ENCODE measurements at regions not wholly inside any gene's neighbourhood (a gene's known extent, or its start where the extent isn't known, plus 50 kb on each side); places are given as distances from the start of the nearest gene placed in this dataset.

GRCh38 chr5:146394486-146394885 is 52.6 kb upstream of the TCERG1 start:
- DNase-seq (no peak), ATAC-seq (no peak)
- no peak overlapping the region for H3K4me3 Mint-ChIP-seq
- peaks cover 10% of the 10 kb centered on the region for H3K27me3 Mint-ChIP-seq (ENCODE audit: low read depth)
- ChIA-PET CTCF (interaction anchor here (0.7 kb wide), 1 partner anchor 13 kb away, joined by 3 read pairs; no protein-coding TSS in a partner anchor), POLR2A (no interaction called here)
- H3K27ac Mint-ChIP-seq: no peak overlapping the region
- H3K9me3 Mint-ChIP-seq (ENCODE audit: insufficient read depth): no peaks in the 10 kb centered on the region
- no peaks in the 10 kb centered on the region for H3K36me3 Mint-ChIP-seq (ENCODE audit: low read depth)
- no peaks in the 10 kb centered on the region for H3K4me1 Mint-ChIP-seq (ENCODE audit: low read depth)

- no peak overlapping the region for H3K27ac Mint-ChIP-seq
- POLR2A ChIA-PET: no interaction called here
- H3K9me3 Mint-ChIP-seq (ENCODE audit: insufficient read depth): no peaks in the 10 kb centered on the region
- CTCF ChIA-PET: no interaction called here
- peaks cover 14% of the 10 kb centered on the region for H3K27me3 Mint-ChIP-seq (ENCODE audit: low read depth)
- no peaks in the 10 kb centered on the region for H3K36me3 Mint-ChIP-seq (ENCODE audit: low read depth)
- no peak overlapping the region for H3K4me3 Mint-ChIP-seq
- ATAC-seq (no peak), DNase-seq (no peak)
- H3K4me1 Mint-ChIP-seq (ENCODE audit: low read depth): no peaks in the 10 kb centered on the region
Observed at GRCh38 chr5:146395193-146395592, 51.9 kb upstream of the TCERG1 start.

Data from activated CD8-positive, alpha-beta T cell treated with anti-CD3 and anti-CD28 coated beads, Interleukin-2, amount 10 ng/mL, durations not matched to agents 7 days and 5 days (primary cell).